Urinary bladder (tissue), 3 donors: ENCODE measurements at regions not wholly inside any gene's neighbourhood (a gene's known extent, or its start where the extent isn't known, plus 50 kb on each side); places are given as distances from the start of the nearest gene placed in this dataset.

Experiments
- DNase-seq: peaks from one replicate; pipeline ENCODE4 v3.0.0-alpha.2; 2015; ENCODE audit errors: extremely low spot score
- H3K27ac ChIP-seq: one replicate; pipeline ENCODE4 v1.5.1; 2013; ENCODE audit warnings: low read depth, mild to moderate bottlenecking, moderate library complexity
- H3K36me3 ChIP-seq: one replicate; pipeline ENCODE4 v1.6.1; 2013; ENCODE audit warnings: mild to moderate bottlenecking, moderate library complexity; ENCODE audit not compliant: insufficient read depth
- H3K4me1 ChIP-seq: one replicate; pipeline ENCODE4 v1.6.1; 2013; ENCODE audit warnings: mild to moderate bottlenecking, moderate library complexity; ENCODE audit not compliant: insufficient read depth
- H3K4me3 ChIP-seq: one replicate; pipeline ENCODE4 v1.5.1; 2013; ENCODE audit warnings: low read depth, low read length
- WGBS: extraction: QIAGEN DNeasy Blood & Tissue Kit; methylation state at CpG from one replicate; pipeline ENCODE4 v1.1.7; 2013; 5-methylcytosine and 5-hydroxymethylcytosine counted together
- donor health status: healthy with polysubstance abuse.
- donor health status: healthy.

DNA sequence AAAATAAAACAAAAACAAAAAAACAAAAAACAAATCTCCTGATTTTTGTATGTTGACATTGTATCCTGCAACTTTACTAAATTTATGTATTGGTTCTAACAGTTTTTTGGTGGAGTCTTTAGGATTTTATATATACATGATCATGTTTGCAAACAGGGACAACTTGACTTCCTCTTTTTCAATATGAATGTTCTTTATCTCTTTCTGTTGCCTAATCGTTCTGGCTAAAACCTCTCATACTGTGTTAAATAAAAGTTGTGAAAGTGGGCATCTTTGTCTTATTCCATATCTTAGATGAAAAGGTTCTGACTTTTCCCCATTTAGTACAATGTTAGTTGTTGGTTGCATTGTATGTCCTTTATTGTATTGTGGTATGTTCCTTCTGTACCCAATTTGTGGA is 261.7 kb upstream of the NOX3 start:
- 71% methylated on average over 1 of the region's 1 CpG for WGBS
- no peak overlapping the region for H3K4me3 ChIP-seq
- no peaks in the 10 kb centered on the region for H3K4me1 ChIP-seq

GRCh38 chr6:155710704-155711103 is 255.1 kb upstream of the NOX3 start:
- Histone ChIP-seq H3K4me1 (no peaks in the 10 kb centered on the region), H3K27ac (no peak overlapping the region), H3K36me3 (no peaks in the 10 kb centered on the region), H3K4me3 (no peak overlapping the region)
- WGBS: 59% methylated on average over 2 of the region's 2 CpGs
- DNase-seq: no peak

More for the DNA sequence above, 261.7 kb upstream of the NOX3 start:
- no peak for DNase-seq
- Histone ChIP-seq H3K27ac (no peak overlapping the region), H3K36me3 (no peaks in the 10 kb centered on the region)

- no peak for DNase-seq
- no peak overlapping the region for H3K4me3 ChIP-seq
- no peak overlapping the region for H3K27ac ChIP-seq
- H3K36me3 ChIP-seq: no peaks in the 10 kb centered on the region
- H3K4me1 ChIP-seq: no peaks in the 10 kb centered on the region
- 97% methylated on average over 10 of the region's 10 CpGs for WGBS
Observed at GRCh38 chr6:155709262-155709661, 253.6 kb upstream of the NOX3 start.

DNA sequence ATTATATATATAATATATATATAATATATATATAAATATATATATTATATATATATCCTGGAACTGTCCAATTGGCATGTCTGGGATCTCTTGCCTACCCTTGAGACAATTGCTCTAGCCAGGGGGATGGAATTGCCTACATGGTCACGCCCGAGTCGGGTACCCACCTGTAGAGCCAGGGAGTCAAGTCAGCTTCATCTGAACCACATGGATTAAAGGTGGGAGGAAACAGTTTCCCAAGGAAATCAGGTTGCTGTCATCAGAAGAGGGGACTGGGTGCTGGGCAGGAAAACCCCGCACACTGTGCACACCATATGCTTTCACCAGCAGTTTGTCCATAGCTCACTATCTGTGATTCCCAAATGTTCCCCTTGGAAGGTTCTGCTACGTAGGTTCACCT is 252.5 kb upstream of the NOX3 start:
- H3K4me1 ChIP-seq: no peaks in the 10 kb centered on the region
- no peak for DNase-seq
- H3K36me3 ChIP-seq: no peaks in the 10 kb centered on the region
- no peak overlapping the region for H3K27ac ChIP-seq
- 98% methylated on average over 5 of the region's 5 CpGs for WGBS
- H3K4me3 ChIP-seq: no peak overlapping the region

GRCh38 chr6:155706806-155707205 is 251.2 kb upstream of the NOX3 start:
- no peak for DNase-seq
- Histone ChIP-seq H3K27ac (no peak overlapping the region), H3K4me3 (no peak overlapping the region), H3K36me3 (no peaks in the 10 kb centered on the region), H3K4me1 (no peaks in the 10 kb centered on the region)
- WGBS: 91% methylated on average over 1 of the region's 1 CpG

DNA sequence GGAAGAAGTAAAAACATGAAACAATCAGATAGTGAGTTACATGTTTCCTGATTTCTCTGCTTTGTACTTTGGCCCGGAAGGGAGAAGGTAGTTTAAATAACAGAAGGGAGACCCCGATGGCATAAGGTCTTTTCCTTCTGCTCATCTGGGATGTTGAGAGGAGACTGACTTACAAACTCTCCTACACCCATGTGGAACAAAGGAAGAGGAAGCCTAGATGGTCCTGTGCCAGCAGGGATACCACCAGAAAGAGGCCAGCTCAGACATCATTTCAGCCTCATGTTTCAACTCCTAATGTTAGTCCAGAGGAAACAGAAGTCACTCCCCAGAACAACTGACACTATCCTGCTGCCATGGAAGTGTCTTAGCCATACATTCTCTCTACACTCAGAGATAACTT is 250.7 kb upstream of the NOX3 start:
- Histone ChIP-seq H3K27ac (no peak overlapping the region), H3K4me1 (no peaks in the 10 kb centered on the region), H3K36me3 (no peaks in the 10 kb centered on the region), H3K4me3 (no peak overlapping the region)
- 71% methylated on average over 2 of the region's 2 CpGs for WGBS
- DNase-seq: no peak

DNA sequence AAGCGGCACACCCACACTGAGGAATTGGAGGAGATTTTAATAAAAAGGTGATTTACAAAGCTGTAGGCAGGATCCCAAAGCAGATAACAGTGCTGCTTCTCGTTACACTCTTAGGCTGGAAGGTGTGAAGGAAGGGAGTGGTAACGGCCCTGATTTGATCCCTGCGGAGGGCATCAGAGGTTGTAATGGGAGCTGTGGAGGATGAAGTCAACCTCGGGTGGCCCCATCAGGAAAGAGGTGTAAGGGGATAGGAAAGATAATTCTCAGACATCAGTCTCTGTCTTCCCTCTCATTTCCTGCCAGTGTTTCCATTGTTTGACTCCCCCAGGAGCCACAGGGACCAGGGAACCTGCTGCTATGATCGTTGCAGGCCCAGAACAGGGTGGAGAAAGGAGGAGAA is 245.7 kb upstream of the NOX3 start:
- WGBS: 70% methylated on average over 6 of the region's 6 CpGs
- Histone ChIP-seq H3K27ac (no peak overlapping the region), H3K4me3 (no peak overlapping the region), H3K36me3 (no peaks in the 10 kb centered on the region), H3K4me1 (no peaks in the 10 kb centered on the region)
- no peak for DNase-seq

- Histone ChIP-seq H3K4me3 (no peak overlapping the region), H3K4me1 (no peaks in the 10 kb centered on the region), H3K36me3 (no peaks in the 10 kb centered on the region), H3K27ac (no peak overlapping the region)
- WGBS: 95% methylated on average over 7 of the region's 7 CpGs
- DNase-seq: no peak
Observed at GRCh38 chr6:155695495-155695894, 239.9 kb upstream of the NOX3 start.

- Histone ChIP-seq H3K36me3 (no peaks in the 10 kb centered on the region), H3K4me1 (no peaks in the 10 kb centered on the region), H3K4me3 (no peak overlapping the region), H3K27ac (no peak overlapping the region)
- 86% methylated on average over 3 of the region's 3 CpGs for WGBS
- DNase-seq: no peak
Observed at GRCh38 chr6:155694419-155694790, 238.8 kb upstream of the NOX3 start.

DNA sequence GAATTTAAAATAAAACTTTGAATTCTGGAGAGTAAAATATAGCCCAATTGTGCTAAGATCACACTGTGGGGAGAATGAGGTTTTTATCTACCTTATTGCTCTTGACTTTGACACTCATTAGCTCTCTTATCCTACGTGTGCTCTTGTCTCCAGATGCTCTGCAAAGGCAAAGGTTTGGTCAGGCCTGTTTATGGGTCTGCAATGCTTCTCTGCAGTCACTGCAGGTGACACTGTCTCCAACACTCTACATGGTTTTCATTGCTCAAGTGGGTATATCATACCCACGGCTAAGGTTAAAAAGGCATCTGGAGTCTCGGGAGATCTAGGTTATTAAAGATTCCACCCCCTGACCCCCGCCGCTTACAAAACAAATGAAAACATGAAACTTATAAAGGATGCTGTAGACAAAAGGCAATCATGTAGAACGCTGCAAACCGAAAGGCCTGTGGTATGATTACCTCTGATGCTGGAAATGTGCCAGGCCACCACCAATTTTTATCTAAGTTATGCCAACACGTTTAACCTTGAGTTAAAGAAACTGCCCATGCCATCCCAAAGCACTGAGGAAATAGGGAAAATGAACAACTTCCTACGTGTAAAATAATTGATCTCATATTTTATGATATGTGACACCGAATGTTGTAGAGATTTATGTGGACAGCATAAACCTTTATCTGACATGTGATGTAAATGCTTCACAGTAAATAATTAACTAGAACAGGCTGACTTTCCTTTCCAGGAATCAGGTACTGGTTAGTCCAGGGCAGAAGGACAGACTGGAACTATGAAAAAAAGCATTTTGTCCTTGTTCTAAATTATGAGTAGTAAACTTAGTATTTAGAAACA is 238.2 kb upstream of the NOX3 start:
- no peak overlapping the region for H3K27ac ChIP-seq
- no peak for DNase-seq
- WGBS: 76% methylated on average over 10 of the region's 10 CpGs
- H3K4me1 ChIP-seq: no peaks in the 10 kb centered on the region
- H3K36me3 ChIP-seq: no peaks in the 10 kb centered on the region
- H3K4me3 ChIP-seq: no peak overlapping the region

GRCh38 chr6:155690820-155691219 is 235.2 kb upstream of the NOX3 start:
- DNase-seq: no peak
- Histone ChIP-seq H3K36me3 (no peaks in the 10 kb centered on the region), H3K4me3 (no peak overlapping the region), H3K4me1 (no peaks in the 10 kb centered on the region), H3K27ac (no peak overlapping the region)
- 83% methylated on average over 3 of the region's 3 CpGs for WGBS

DNA sequence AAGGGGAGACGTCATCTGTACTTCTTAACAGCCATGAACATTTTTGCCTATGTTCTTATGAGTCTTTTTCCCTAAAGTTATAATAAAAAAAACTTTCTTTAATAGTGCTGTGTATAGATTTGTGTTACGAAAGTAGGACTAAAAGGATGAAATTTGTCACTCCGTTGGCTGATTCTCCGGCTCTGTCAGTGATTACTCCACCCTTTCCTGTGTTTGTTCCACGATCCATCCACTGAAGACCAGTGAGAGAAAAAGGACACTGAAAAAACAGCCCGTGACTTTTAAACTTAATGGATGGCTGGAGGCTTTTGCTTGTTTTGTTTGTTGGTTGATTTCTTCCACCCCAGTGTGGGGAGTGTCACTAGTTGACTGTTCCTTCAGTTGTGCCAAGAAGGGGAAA is 232.0 kb upstream of the NOX3 start:
- H3K27ac ChIP-seq: no peak overlapping the region
- 77% methylated on average over 6 of the region's 6 CpGs for WGBS
- H3K4me1 ChIP-seq: no peaks in the 10 kb centered on the region
- H3K36me3 ChIP-seq: no peaks in the 10 kb centered on the region
- DNase-seq: no peak
- no peak overlapping the region for H3K4me3 ChIP-seq

DNA sequence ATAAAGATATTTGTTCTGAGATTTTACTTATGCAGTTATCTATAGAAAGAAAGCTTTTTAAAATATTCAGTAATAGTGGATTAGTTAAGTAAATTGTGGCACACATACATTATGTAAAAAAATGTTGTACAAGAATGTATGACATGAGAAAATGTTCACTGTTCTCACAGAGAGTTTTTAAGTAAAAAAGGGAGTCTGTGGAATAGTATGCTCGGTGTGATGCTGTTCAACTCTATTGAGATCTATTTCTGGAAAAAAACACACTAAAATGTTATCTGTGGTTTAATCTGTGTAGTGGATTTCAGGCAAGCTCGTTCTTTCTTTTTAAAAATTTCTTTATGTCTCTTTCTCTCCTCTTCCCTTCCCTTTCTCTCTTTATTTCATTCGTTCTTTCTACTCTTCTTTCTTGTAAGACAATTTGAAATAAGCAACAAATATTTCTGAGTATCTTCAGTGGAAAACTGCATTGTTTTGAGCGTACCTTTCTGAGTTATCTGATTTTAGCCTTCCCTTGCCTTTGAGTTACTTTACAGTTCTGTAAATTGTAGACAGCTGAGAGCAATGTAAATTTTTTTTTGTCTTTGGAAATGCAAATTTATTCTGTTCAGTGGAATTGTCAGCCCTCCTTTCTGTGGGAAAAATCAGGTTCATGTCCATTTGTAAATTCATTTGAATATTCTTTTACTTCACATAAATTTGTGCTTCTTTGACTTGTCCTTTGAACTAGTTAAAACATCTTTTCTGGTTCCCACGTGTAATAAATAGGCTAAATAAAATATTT is 229.0 kb upstream of the NOX3 start:
- H3K4me3 ChIP-seq: no peak overlapping the region
- no peaks in the 10 kb centered on the region for H3K4me1 ChIP-seq
- H3K27ac ChIP-seq: no peak overlapping the region
- H3K36me3 ChIP-seq: no peaks in the 10 kb centered on the region
- 61% methylated on average over 5 of the region's 5 CpGs for WGBS
- DNase-seq: no peak

DNA sequence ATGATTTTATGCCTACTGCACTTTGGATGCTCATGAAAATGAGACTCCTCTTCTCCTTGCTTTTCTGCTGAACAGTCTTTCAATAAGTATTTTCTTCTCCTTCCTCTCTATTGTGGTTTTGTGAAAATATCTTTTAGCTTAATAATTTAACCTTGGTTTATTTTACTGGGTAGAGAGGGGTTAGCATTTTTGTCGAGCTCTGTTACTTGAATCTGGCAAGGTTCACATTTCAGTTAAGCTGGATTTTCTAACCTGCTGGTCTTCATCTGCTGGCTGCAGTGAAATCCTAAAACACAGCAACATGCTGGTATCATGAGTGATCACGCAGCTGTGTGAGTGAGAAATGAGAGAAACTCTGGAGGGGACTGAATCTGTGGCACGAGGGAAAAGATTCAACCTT is 222.7 kb upstream of the NOX3 start:
- no peaks in the 10 kb centered on the region for H3K4me1 ChIP-seq
- H3K27ac ChIP-seq: no peak overlapping the region
- WGBS: 33% methylated on average over 3 of the region's 3 CpGs
- H3K36me3 ChIP-seq: no peaks in the 10 kb centered on the region
- DNase-seq: no peak
- H3K4me3 ChIP-seq: no peak overlapping the region
